Naive thymus-derived CD4-positive, alpha-beta T cell (primary cell): ENCODE measurements at regions not wholly inside any gene's neighbourhood (a gene's known extent, or its start where the extent isn't known, plus 50 kb on each side); places are given as distances from the start of the nearest gene placed in this dataset.

ENCODE experiments used
- ATAC-seq: fragments of 150-1000 bp; cut with Tn5 transposase; 2 replicates; pipeline ENCODE4 v1.10.0; 2021; ENCODE audit warnings: mild to moderate bottlenecking, moderate library complexity
- CTCF ChIA-PET: fragments of 350-600 bp; sonication (Branson Sonifier 250); formaldehyde crosslinking; loops from one replicate; lab custom pipeline; 2021; ENCODE audit warnings: antibody characterized with exemption; lab: Charles Lee
- POLR2A ChIA-PET: fragments of 350-600 bp; sonication (Branson Sonifier 250); formaldehyde crosslinking; loops from one replicate; lab custom pipeline; 2021; ENCODE audit warnings: antibody characterized with exemption, inconsistent platforms; lab: Charles Lee
- DNase-seq, 9 donors: peaks; one replicate each; pipeline versions ENCODE4 v3.0.0 to v3.0.0-alpha.2; 2020 to 2022; ENCODE audit warnings: mixed read lengths in 1 of 9
- H3K27ac ChIP-seq: one replicate; pipeline ENCODE4 v1.7.0; 2013; ENCODE audit warnings: mild to moderate bottlenecking, low read depth, low read length, moderate library complexity
- H3K27me3 ChIP-seq, 2 donors: one replicate each; pipeline ENCODE4 v1.7.0; 2013; ENCODE audit warnings: low read length in 2 of 2, mild to moderate bottlenecking in 2 of 2, moderate library complexity in 2 of 2; ENCODE audit not compliant: control insufficient read depth in 2 of 2, insufficient read depth in 2 of 2
- H3K36me3 ChIP-seq, 3 experiments: 1 replicate in 2 of 3; 2 replicates in 1 of 3; pipeline ENCODE4 v1.7.0; 2013; ENCODE audit warnings: low read length in 3 of 3, mild to moderate bottlenecking in 3 of 3, moderate library complexity in 1 of 3; ENCODE audit not compliant: insufficient read depth in 3 of 3, control insufficient read depth in 2 of 3
- H3K4me1 ChIP-seq, 2 donors: one replicate each; pipeline ENCODE4 v1.7.0; 2013; ENCODE audit warnings: low read length in 2 of 2, mild to moderate bottlenecking in 2 of 2, moderate library complexity in 1 of 2; ENCODE audit not compliant: control insufficient read depth in 2 of 2, insufficient read depth in 2 of 2
- H3K4me3 ChIP-seq: 2 replicates; pipeline ENCODE4 v1.7.0; 2013; ENCODE audit warnings: mild to moderate bottlenecking, low read length
- H3K9me3 ChIP-seq, 3 experiments: 1 replicate in 2 of 3; 2 replicates in 1 of 3; pipeline ENCODE4 v1.7.0; 2013; ENCODE audit warnings: low read length in 3 of 3; ENCODE audit not compliant: control insufficient read depth in 2 of 3
- H3K27ac Mint-ChIP-seq, 9 donors: one replicate each; pipeline ENCODE4 v1.8.0; 2020 to 2022; ENCODE audit warnings: mixed read lengths in 9 of 9, mild to moderate bottlenecking in 8 of 9, moderate library complexity in 5 of 9, inconsistent platforms in 2 of 9
- H3K27me3 Mint-ChIP-seq, 5 donors: one replicate each; pipeline ENCODE4 v1.8.0; 2021 to 2022; ENCODE audit warnings: mixed read lengths in 5 of 5, mild to moderate bottlenecking in 1 of 5
- H3K36me3 Mint-ChIP-seq, 5 donors: one replicate each; pipeline ENCODE4 v1.8.0; 2020 to 2022; ENCODE audit warnings: mixed read lengths in 5 of 5, mild to moderate bottlenecking in 3 of 5, inconsistent platforms in 1 of 5
- H3K4me1 Mint-ChIP-seq, 7 donors: one replicate each; pipeline ENCODE4 v1.8.0; 2020 to 2022; ENCODE audit warnings: mixed read lengths in 7 of 7, mild to moderate bottlenecking in 3 of 7, inconsistent platforms in 1 of 7
- H3K4me3 Mint-ChIP-seq, 10 donors: one replicate each; pipeline ENCODE4 v1.8.0; 2020 to 2022; ENCODE audit warnings: mild to moderate bottlenecking in 10 of 10, mixed read lengths in 10 of 10, moderate library complexity in 6 of 10, inconsistent platforms in 2 of 10
- H3K9me3 Mint-ChIP-seq, 11 donors: one replicate each; pipeline ENCODE4 v1.8.0; 2020 to 2022; ENCODE audit warnings: mixed read lengths in 11 of 11, mild to moderate bottlenecking in 4 of 11, inconsistent platforms in 1 of 11, moderate library complexity in 1 of 11
- intact Hi-C, 2 donors: fragments of 100-400 bp; cut with micrococcal nuclease; formaldehyde crosslinking; loops; one replicate each; pipeline ENCODE4 v1.15.1; 2023

- no peak overlapping the region for H3K27ac ChIP-seq
- no peaks in the 10 kb centered on the region for H3K4me1 ChIP-seq
- no peaks in the 10 kb centered on the region for H3K27me3 ChIP-seq
- H3K27me3 Mint-ChIP-seq: no peaks in the 10 kb centered on the region
- intact Hi-C loops: no loop called here
- no peak overlapping the region for H3K4me3 Mint-ChIP-seq
- peaks cover 0 to 9% (median 0%) of the 10 kb centered on the region in 5 donors for H3K36me3 Mint-ChIP-seq
- no peaks in the 10 kb centered on the region for H3K9me3 ChIP-seq
- H3K27ac Mint-ChIP-seq: no peak overlapping the region
- H3K9me3 Mint-ChIP-seq: peaks cover 11 to 55% (median 24%) of the 10 kb centered on the region in 11 donors
- ATAC-seq (no peak), DNase-seq (no peak)
- no peak overlapping the region for H3K4me3 ChIP-seq
- ChIA-PET POLR2A (no interaction called here), CTCF (no interaction called here)
- no peaks in the 10 kb centered on the region for H3K36me3 ChIP-seq
- peaks cover 0 to 1% (median 0%) of the 10 kb centered on the region in 7 donors for H3K4me1 Mint-ChIP-seq
Measured at GRCh38 chr11:38221295-38221694, 1623.3 kb upstream of the RAG2 start.

- H3K4me3 Mint-ChIP-seq: no peak overlapping the region
- H3K4me1 ChIP-seq: no peaks in the 10 kb centered on the region
- H3K4me3 ChIP-seq: no peak overlapping the region
- intact Hi-C loops: no loop called here
- DNase-seq (no peak), ATAC-seq (no peak)
- H3K36me3 Mint-ChIP-seq: peaks cover 0 to 5% (median 0%) of the 10 kb centered on the region in 5 donors
- peaks cover 5 to 41% (median 16%) of the 10 kb centered on the region in 11 donors for H3K9me3 Mint-ChIP-seq
- H3K36me3 ChIP-seq: no peaks in the 10 kb centered on the region
- no peaks in the 10 kb centered on the region for H3K27me3 ChIP-seq
- H3K27ac Mint-ChIP-seq: no peak overlapping the region
- H3K27ac ChIP-seq: no peak overlapping the region
- no peaks in the 10 kb centered on the region for H3K4me1 Mint-ChIP-seq
- CTCF ChIA-PET: no interaction called here
- POLR2A ChIA-PET: no interaction called here
- H3K27me3 Mint-ChIP-seq: no peaks in the 10 kb centered on the region
- H3K9me3 ChIP-seq: no peaks in the 10 kb centered on the region
Measured at GRCh38 chr11:38219636-38220035, 1621.6 kb upstream of the RAG2 start.

DNA sequence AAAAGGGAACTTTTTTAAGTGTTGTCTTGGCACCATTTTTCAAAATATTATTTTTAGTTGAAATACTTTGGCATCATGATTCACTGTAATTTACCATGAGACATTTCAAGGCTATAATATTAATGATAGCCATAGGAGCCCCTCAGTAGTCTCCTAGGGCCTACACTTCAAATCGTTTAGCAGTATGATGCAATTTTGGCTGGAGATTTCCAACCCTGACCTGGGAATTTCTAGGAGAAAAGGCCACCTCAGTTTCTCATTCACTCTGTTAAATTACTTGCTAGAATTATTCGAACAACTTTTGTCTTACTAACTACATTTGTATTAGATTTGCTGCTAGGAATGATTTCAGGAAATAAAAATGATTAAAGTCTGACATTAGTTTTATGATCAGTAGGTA is 1610.9 kb upstream of the RAG2 start:
- Histone ChIP-seq H3K4me3 (no peak overlapping the region), H3K27ac (no peak overlapping the region), H3K36me3 (no peaks in the 10 kb centered on the region), H3K27me3 (no peaks in the 10 kb centered on the region), H3K4me1 (no peaks in the 10 kb centered on the region), H3K9me3 (no peaks in the 10 kb centered on the region)
- H3K9me3 Mint-ChIP-seq: peaks cover 0 to 16% (median 5%) of the 10 kb centered on the region in 11 donors
- H3K4me1 Mint-ChIP-seq: no peaks in the 10 kb centered on the region
- ChIA-PET CTCF (no interaction called here), POLR2A (no interaction called here)
- no peak for ATAC-seq
- DNase-seq: no peak
- no peaks in the 10 kb centered on the region for H3K36me3 Mint-ChIP-seq
- intact Hi-C loops: no loop called here
- H3K27me3 Mint-ChIP-seq: no peaks in the 10 kb centered on the region
- H3K27ac Mint-ChIP-seq: no peak overlapping the region
- no peak overlapping the region for H3K4me3 Mint-ChIP-seq

GRCh38 chr11:38206663-38207062 is 1608.6 kb upstream of the RAG2 start:
- no peak for ATAC-seq
- peaks cover 3 to 30% (median 8%) of the 10 kb centered on the region in 11 donors for H3K9me3 Mint-ChIP-seq
- Histone ChIP-seq H3K4me1 (no peaks in the 10 kb centered on the region), H3K27ac (no peak overlapping the region), H3K27me3 (no peaks in the 10 kb centered on the region), H3K36me3 (no peaks in the 10 kb centered on the region), H3K4me3 (no peak overlapping the region), H3K9me3 (no peaks in the 10 kb centered on the region)
- H3K36me3 Mint-ChIP-seq: no peaks in the 10 kb centered on the region
- no peak for DNase-seq
- H3K27me3 Mint-ChIP-seq: no peaks in the 10 kb centered on the region
- no peak overlapping the region for H3K27ac Mint-ChIP-seq
- no peaks in the 10 kb centered on the region for H3K4me1 Mint-ChIP-seq
- H3K4me3 Mint-ChIP-seq: no peak overlapping the region
- intact Hi-C loops: no loop called here
- POLR2A ChIA-PET: no interaction called here
- CTCF ChIA-PET: no interaction called here

GRCh38 chr11:38191101-38191500 is 1593.1 kb upstream of the RAG2 start:
- DNase-seq (no peak), ATAC-seq (no peak)
- H3K4me3 ChIP-seq: no peak overlapping the region
- Mint-ChIP-seq H3K9me3 (peaks cover 2 to 27% (median 11%) of the 10 kb centered on the region in 11 donors), H3K4me3 (no peak overlapping the region), H3K4me1 (no peaks in the 10 kb centered on the region), H3K27ac (no peak overlapping the region), H3K27me3 (no peaks in the 10 kb centered on the region), H3K36me3 (no peaks in the 10 kb centered on the region)
- ChIA-PET CTCF (no interaction called here), POLR2A (no interaction called here)
- no peaks in the 10 kb centered on the region for H3K36me3 ChIP-seq
- H3K4me1 ChIP-seq: no peaks in the 10 kb centered on the region
- no peaks in the 10 kb centered on the region for H3K9me3 ChIP-seq
- intact Hi-C loops: no loop called here
- no peak overlapping the region for H3K27ac ChIP-seq
- no peaks in the 10 kb centered on the region for H3K27me3 ChIP-seq

GRCh38 chr11:38182126-38182866 is 1584.3 kb upstream of the RAG2 start:
- no peak for DNase-seq
- Histone ChIP-seq H3K36me3 (no peaks in the 10 kb centered on the region), H3K4me3 (no peak overlapping the region), H3K27me3 (no peaks in the 10 kb centered on the region), H3K4me1 (no peaks in the 10 kb centered on the region), H3K27ac (no peak overlapping the region), H3K9me3 (no peaks in the 10 kb centered on the region)
- H3K9me3 Mint-ChIP-seq: peaks cover 0 to 12% (median 5%) of the 10 kb centered on the region in 11 donors
- ChIA-PET CTCF (no interaction called here), POLR2A (no interaction called here)
- intact Hi-C loops: no loop called here
- no peaks in the 10 kb centered on the region for H3K27me3 Mint-ChIP-seq
- no peak for ATAC-seq
- no peaks in the 10 kb centered on the region for H3K4me1 Mint-ChIP-seq
- no peak overlapping the region for H3K27ac Mint-ChIP-seq
- peaks cover 0 to 5% (median 0%) of the 10 kb centered on the region in 5 donors for H3K36me3 Mint-ChIP-seq
- no peak overlapping the region for H3K4me3 Mint-ChIP-seq

DNA sequence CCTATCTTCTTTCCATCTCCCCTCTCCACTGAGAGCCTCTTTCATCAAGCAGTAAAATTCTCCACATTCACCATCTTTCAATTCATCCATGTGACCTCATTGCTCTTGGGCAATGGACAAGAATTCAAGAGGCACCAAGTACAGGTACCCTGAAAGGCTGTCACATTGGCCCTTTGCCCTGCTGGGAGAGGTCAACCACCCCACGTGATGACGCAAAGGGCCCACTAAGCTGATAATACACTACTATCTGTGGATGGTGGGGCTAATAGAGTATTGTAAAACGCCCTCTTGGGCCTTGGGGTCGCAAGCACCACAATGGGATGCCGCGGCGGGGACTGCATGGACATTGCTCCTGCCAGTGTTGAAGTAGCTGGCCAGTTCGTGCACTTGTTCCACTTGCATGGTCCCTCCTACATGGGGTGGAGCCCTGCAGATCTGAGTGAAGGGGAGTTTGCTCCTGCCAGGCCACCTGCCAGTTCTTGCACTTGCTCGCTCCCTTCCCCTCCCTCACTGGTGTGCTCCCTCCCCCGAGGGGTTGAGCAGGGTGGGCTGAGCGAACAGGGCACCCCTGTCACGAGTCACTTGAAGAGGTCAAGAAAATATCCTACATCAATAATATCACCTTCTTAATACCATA is 1578.8 kb upstream of the RAG2 start:
- Mint-ChIP-seq H3K4me1 (no peaks in the 10 kb centered on the region), H3K36me3 (no peaks in the 10 kb centered on the region), H3K27ac (no peak overlapping the region), H3K9me3 (peaks cover 0 to 7% (median 5%) of the 10 kb centered on the region in 11 donors), H3K4me3 (no peak overlapping the region), H3K27me3 (no peaks in the 10 kb centered on the region)
- no peaks in the 10 kb centered on the region for H3K9me3 ChIP-seq
- no peak overlapping the region for H3K27ac ChIP-seq
- CTCF ChIA-PET: no interaction called here
- H3K27me3 ChIP-seq: no peaks in the 10 kb centered on the region
- no peak for ATAC-seq
- H3K36me3 ChIP-seq: no peaks in the 10 kb centered on the region
- intact Hi-C loops: no loop called here
- no peak overlapping the region for H3K4me3 ChIP-seq
- no peak for DNase-seq
- POLR2A ChIA-PET: no interaction called here
- H3K4me1 ChIP-seq: no peaks in the 10 kb centered on the region
